GM23338 (cell line): ENCODE measurements at regions not wholly inside any gene's neighbourhood (a gene's known extent, or its start where the extent isn't known, plus 50 kb on each side); places are given as distances from the start of the nearest gene placed in this dataset.

ENCODE experiments used
- EZH2 ChIP-seq: fragments of 200-600 bp; sonication (generic); IDR thresholded peaks from one replicate; pipeline ENCODE4 v1.8.0; 2017; ENCODE audit warnings: antibody characterized with exemption, mild to moderate bottlenecking, low read depth; ENCODE audit not compliant: unreplicated experiment
- EZH2phosphoT487 ChIP-seq: fragments of 200-600 bp; sonication (generic); IDR thresholded peaks from one replicate; pipeline ENCODE4 v1.8.1; 2018; ENCODE audit warnings: antibody characterized with exemption; ENCODE audit not compliant: unreplicated experiment
- JUNB ChIP-seq: IDR thresholded peaks from one replicate; pipeline ENCODE4 v1.6.1; 2016; ENCODE audit warnings: antibody characterized with exemption; ENCODE audit not compliant: unreplicated experiment
- NANOG ChIP-seq: IDR thresholded peaks from 2 replicates; pipeline ENCODE4 v1.6.1; 2016; ENCODE audit warnings: antibody characterized with exemption, borderline replicate concordance
- POLR2AphosphoS5 ChIP-seq: IDR thresholded peaks from 2 replicates; pipeline ENCODE4 v1.6.1; 2016; ENCODE audit warnings: antibody characterized with exemption, low read depth
- TF ChIP-seq, protein P1 (sequence below), 2 experiments: fragments of 200-600 bp in 1 of 2; sonication (generic) in 1 of 2; conservative IDR thresholded peaks; 2 replicates each; pipeline versions ENCODE4 v1.5.1 to v1.6.1; 2016 to 2017; ENCODE audit warnings: antibody characterized with exemption in 2 of 2, low read depth in 2 of 2, mild to moderate bottlenecking in 2 of 2, moderate library complexity in 1 of 2
- TF ChIP-seq, protein P2 (sequence below): IDR thresholded peaks from one replicate; pipeline ENCODE4 v1.6.1; 2018; ENCODE audit warnings: antibody characterized with exemption; ENCODE audit not compliant: unreplicated experiment
- TF ChIP-seq, protein P3 (sequence below): IDR thresholded peaks from 2 replicates; pipeline ENCODE4 v1.6.1; 2016; ENCODE audit warnings: antibody characterized with exemption

DNA sequence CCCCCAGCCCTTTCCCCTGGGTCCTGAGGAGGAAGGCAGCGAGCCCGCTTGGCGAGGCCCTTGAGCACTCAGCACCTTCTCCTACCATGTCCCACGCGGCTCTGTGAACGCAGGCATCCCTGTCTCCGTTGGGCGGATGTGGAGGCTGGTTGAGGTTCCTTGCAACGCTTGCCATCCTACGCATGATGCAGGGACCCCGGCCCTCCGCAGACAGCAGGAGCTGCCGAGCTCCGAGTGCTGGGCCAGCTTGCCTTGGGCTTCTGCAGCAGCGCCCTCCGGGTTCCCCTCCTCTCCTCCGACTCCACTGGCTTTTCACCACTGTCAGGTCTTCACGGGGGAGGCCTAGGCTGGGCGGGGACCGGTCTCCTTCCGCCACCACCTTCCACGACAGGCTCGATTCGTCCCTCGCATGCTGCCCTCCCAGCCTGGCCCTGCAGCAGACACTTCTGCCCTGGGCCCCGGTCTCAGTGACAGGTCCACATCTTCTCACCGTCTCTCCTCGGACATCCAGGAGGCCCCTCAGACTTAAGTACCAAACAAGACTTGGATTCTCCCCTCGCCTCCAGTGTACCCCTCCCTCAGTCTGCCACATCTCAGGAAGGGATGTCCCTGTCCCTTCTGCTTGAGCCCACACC lies 67.6 kb upstream of the HGFAC start:
- TF ChIP-seq, protein P1, sequence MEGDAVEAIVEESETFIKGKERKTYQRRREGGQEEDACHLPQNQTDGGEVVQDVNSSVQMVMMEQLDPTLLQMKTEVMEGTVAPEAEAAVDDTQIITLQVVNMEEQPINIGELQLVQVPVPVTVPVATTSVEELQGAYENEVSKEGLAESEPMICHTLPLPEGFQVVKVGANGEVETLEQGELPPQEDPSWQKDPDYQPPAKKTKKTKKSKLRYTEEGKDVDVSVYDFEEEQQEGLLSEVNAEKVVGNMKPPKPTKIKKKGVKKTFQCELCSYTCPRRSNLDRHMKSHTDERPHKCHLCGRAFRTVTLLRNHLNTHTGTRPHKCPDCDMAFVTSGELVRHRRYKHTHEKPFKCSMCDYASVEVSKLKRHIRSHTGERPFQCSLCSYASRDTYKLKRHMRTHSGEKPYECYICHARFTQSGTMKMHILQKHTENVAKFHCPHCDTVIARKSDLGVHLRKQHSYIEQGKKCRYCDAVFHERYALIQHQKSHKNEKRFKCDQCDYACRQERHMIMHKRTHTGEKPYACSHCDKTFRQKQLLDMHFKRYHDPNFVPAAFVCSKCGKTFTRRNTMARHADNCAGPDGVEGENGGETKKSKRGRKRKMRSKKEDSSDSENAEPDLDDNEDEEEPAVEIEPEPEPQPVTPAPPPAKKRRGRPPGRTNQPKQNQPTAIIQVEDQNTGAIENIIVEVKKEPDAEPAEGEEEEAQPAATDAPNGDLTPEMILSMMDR (conservative IDR thresholded peaks at IDR 0.05; ENCODE audit: low read depth in 2 of 2) = no peak
- TF ChIP-seq POLR2AphosphoS5 (no peak), JUNB (no peak), EZH2 (no peak), EZH2phosphoT487 (no peak), NANOG (no peak)
- TF ChIP-seq, protein P2, sequence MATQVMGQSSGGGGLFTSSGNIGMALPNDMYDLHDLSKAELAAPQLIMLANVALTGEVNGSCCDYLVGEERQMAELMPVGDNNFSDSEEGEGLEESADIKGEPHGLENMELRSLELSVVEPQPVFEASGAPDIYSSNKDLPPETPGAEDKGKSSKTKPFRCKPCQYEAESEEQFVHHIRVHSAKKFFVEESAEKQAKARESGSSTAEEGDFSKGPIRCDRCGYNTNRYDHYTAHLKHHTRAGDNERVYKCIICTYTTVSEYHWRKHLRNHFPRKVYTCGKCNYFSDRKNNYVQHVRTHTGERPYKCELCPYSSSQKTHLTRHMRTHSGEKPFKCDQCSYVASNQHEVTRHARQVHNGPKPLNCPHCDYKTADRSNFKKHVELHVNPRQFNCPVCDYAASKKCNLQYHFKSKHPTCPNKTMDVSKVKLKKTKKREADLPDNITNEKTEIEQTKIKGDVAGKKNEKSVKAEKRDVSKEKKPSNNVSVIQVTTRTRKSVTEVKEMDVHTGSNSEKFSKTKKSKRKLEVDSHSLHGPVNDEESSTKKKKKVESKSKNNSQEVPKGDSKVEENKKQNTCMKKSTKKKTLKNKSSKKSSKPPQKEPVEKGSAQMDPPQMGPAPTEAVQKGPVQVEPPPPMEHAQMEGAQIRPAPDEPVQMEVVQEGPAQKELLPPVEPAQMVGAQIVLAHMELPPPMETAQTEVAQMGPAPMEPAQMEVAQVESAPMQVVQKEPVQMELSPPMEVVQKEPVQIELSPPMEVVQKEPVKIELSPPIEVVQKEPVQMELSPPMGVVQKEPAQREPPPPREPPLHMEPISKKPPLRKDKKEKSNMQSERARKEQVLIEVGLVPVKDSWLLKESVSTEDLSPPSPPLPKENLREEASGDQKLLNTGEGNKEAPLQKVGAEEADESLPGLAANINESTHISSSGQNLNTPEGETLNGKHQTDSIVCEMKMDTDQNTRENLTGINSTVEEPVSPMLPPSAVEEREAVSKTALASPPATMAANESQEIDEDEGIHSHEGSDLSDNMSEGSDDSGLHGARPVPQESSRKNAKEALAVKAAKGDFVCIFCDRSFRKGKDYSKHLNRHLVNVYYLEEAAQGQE = no peak
- TF ChIP-seq, protein P3, sequence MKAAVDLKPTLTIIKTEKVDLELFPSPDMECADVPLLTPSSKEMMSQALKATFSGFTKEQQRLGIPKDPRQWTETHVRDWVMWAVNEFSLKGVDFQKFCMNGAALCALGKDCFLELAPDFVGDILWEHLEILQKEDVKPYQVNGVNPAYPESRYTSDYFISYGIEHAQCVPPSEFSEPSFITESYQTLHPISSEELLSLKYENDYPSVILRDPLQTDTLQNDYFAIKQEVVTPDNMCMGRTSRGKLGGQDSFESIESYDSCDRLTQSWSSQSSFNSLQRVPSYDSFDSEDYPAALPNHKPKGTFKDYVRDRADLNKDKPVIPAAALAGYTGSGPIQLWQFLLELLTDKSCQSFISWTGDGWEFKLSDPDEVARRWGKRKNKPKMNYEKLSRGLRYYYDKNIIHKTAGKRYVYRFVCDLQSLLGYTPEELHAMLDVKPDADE = no peak
